Panc1 (cell line): ENCODE measurements at regions not wholly inside any gene's neighbourhood (a gene's known extent, or its start where the extent isn't known, plus 50 kb on each side); places are given as distances from the start of the nearest gene placed in this dataset.

Experiments
- ATAC-seq: fragments of 200-7000 bp; cut with Tn5 transposase; 2 replicates; pipeline ENCODE4 v1.9.1; 2020; ENCODE audit warnings: mild to moderate bottlenecking, moderate library complexity
- BruUV-seq: library from RNA; stranded (reverse); fragments of 400-500 nt; replicated peaks from 2 replicates; lab custom pipeline; 2021; lab: Mats Ljungman, UMichigan
- CTCF ChIA-PET: fragments of 300-600 bp; sonication (Branson Sonifier 250); formaldehyde crosslinking; loops from one replicate; lab custom pipeline; 2022; ENCODE audit warnings: antibody characterized with exemption; lab: Charles Lee
- POLR2A ChIA-PET: fragments of 300-600 bp; sonication (Branson Sonifier 250); formaldehyde crosslinking; loops from one replicate; lab custom pipeline; 2022; ENCODE audit warnings: antibody characterized with exemption; lab: Charles Lee
- DNase-seq: peaks from one replicate; pipeline ENCODE4 v3.0.0-alpha.2; 2010; ENCODE audit warnings: low read depth, low spot score
- H3K27ac ChIP-seq: 2 replicates; pipeline ENCODE4 v1.5.1; 2011; ENCODE audit warnings: mild to moderate bottlenecking, low read length, inconsistent platforms
- H3K27me3 ChIP-seq: fragments of 200-500 bp; sonication (Bioruptor generic); 2 replicates; pipeline ENCODE4 v1.6.0; 2014; ENCODE audit warnings: low read length, inconsistent platforms; ENCODE audit not compliant: control insufficient read depth, insufficient read depth
- H3K36me3 ChIP-seq: fragments of 200-500 bp; sonication (Bioruptor generic); 2 replicates; pipeline ENCODE4 v1.5.1; 2014; ENCODE audit warnings: inconsistent platforms, mild to moderate bottlenecking, low read length, moderate library complexity; ENCODE audit not compliant: control insufficient read depth, insufficient read depth
- H3K4me1 ChIP-seq: 2 replicates; pipeline ENCODE4 v1.5.1; 2011; ENCODE audit warnings: inconsistent platforms, mild to moderate bottlenecking, low read length, moderate library complexity; ENCODE audit not compliant: control insufficient read depth, insufficient read depth
- H3K4me3 ChIP-seq, 2 experiments: 2 replicates each; pipeline ENCODE4 v1.5.1; 2011 to 2012; ENCODE audit warnings: low read depth in 2 of 2, low read length in 2 of 2, mild to moderate bottlenecking in 2 of 2, inconsistent platforms in 1 of 2, moderate library complexity in 1 of 2
- H3K9me3 ChIP-seq: fragments of 200-500 bp; sonication (Bioruptor generic); 2 replicates; pipeline ENCODE4 v1.5.1; 2014; ENCODE audit warnings: low read depth, mild to moderate bottlenecking, inconsistent platforms, low read length, moderate library complexity; ENCODE audit not compliant: control insufficient read depth, insufficient read depth
- CTCF ChIP-seq: fragments of 450-650 bp; IDR thresholded peaks from 2 replicates; pipeline ENCODE4 v1.5.1; 2017; ENCODE audit warnings: mild to moderate bottlenecking
- POLR2AphosphoS5 ChIP-seq: IDR thresholded peaks from 2 replicates; pipeline ENCODE4 v1.6.1; 2012; ENCODE audit warnings: mild to moderate bottlenecking, low read depth, low read length, moderate library complexity
- REST ChIP-seq, 2 experiments: IDR thresholded peaks; 2 replicates each; pipeline ENCODE4 v1.6.1; 2011 to 2012; ENCODE audit warnings: low read depth in 2 of 2, control low read depth in 1 of 2, low read length in 1 of 2, mild to moderate bottlenecking in 1 of 2, moderate library complexity in 1 of 2; ENCODE audit not compliant: insufficient read depth in 1 of 2
- SIN3A ChIP-seq: IDR thresholded peaks from 2 replicates; pipeline ENCODE4 v1.6.1; 2012; ENCODE audit warnings: low read depth, mild to moderate bottlenecking, low read length, moderate library complexity, borderline replicate concordance; ENCODE audit not compliant: insufficient read depth
- TCF7L2 ChIP-seq: IDR thresholded peaks from 2 replicates; pipeline ENCODE4 v1.6.1; 2011; ENCODE audit warnings: mild to moderate bottlenecking, low read depth, low read length, inconsistent platforms
- in situ Hi-C: cut with HindIII; loops from 2 replicates; pipeline ENCODE4 v1.10.0; 2016; ENCODE audit warnings: low sequenced_read_pairs, low pct_unique_long_range_greater_than_20kb
- intact Hi-C: fragments of 100-400 bp; cut with micrococcal nuclease; formaldehyde crosslinking; loops from one replicate; pipeline ENCODE4 v1.10.0; 2022; ENCODE audit not compliant: unreplicated experiment

GRCh38 chr9:89765211-89765946 lies 160.6 kb downstream of the GADD45G start:
- ChIA-PET POLR2A (no interaction called here), CTCF (no interaction called here)
- TF ChIP-seq TCF7L2 (no peak), CTCF (no peak), POLR2AphosphoS5 (no peak), REST (IDR thresholded peaks at IDR 0.05; ENCODE audit: insufficient read depth in 1 of 2, low read depth in 2 of 2, low read length in 1 of 2) (no peak)
- no TSS peak for BruUV-seq
- H3K36me3 ChIP-seq, result no peaks in the 10 kb centered on the region
- no peak overlapping the region for H3K4me3 ChIP-seq
- H3K27me3 ChIP-seq, result no peaks in the 10 kb centered on the region
- intact Hi-C loops (no loop called here), in situ Hi-C loops (no loop called here)
- H3K27ac ChIP-seq, result no peak overlapping the region
- H3K4me1 ChIP-seq, result no peaks in the 10 kb centered on the region
- DNase-seq (no peak), ATAC-seq (no peak)
- no peaks in the 10 kb centered on the region for H3K9me3 ChIP-seq

- ATAC-seq (no peak), DNase-seq (no peak)
- ChIA-PET POLR2A (no interaction called here), CTCF (no interaction called here)
- TF ChIP-seq CTCF (no peak), POLR2AphosphoS5 (no peak), SIN3A (no peak), REST (IDR thresholded peaks at IDR 0.05; ENCODE audit: insufficient read depth in 1 of 2, low read depth in 2 of 2, low read length in 1 of 2) (no peak), TCF7L2 (no peak)
- no peak overlapping the region for H3K27ac ChIP-seq
- no peaks in the 10 kb centered on the region for H3K27me3 ChIP-seq
- intact Hi-C loops, result no loop called here
- H3K9me3 ChIP-seq, result no peaks in the 10 kb centered on the region
- no peak overlapping the region for H3K4me3 ChIP-seq
- BruUV-seq, result no TSS peak
- no peaks in the 10 kb centered on the region for H3K4me1 ChIP-seq
- no peaks in the 10 kb centered on the region for H3K36me3 ChIP-seq
- in situ Hi-C loops, result no loop called here
Observed at GRCh38 chr9:89766991-89767390, 162.2 kb downstream of the GADD45G start.
